ENCODE measurements at regions not wholly inside any gene's neighbourhood (a gene's known extent, or its start where the extent isn't known, plus 50 kb on each side); places are given as distances from the start of the nearest gene placed in this dataset.

GRCh38 chr6:6851059-6851948 is 256.5 kb upstream of the RREB1 start:
- no peak overlapping the region for H3K4me3 ChIP-seq (ENCODE audit: low read depth, low read length)
- DNase-seq (ENCODE audit: low read depth), result peak; percentile 82
- TF ChIP-seq CTCF (IDR thresholded peaks at IDR 0.05; ENCODE audit: insufficient read depth, low read depth, low read length), result no peak

- no peak for DNase-seq (ENCODE audit: low read depth)
- TF ChIP-seq CTCF (IDR thresholded peaks at IDR 0.05; ENCODE audit: insufficient read depth, low read depth, low read length), result no peak
- H3K4me3 ChIP-seq (ENCODE audit: low read depth, low read length), result no peak overlapping the region
These were observed 255.9 kb upstream of the RREB1 start for GRCh38 chr6:6851949-6852261.

- no peak for TF ChIP-seq CTCF (IDR thresholded peaks at IDR 0.05; ENCODE audit: insufficient read depth, low read depth, low read length)
- no peak overlapping the region for H3K4me3 ChIP-seq (ENCODE audit: low read depth, low read length)
- peak; percentile 41 for DNase-seq (ENCODE audit: low read depth)
These were observed 250.9 kb upstream of the RREB1 start for GRCh38 chr6:6856538-6857523.

GRCh38 chr6:6857528-6857927 is 250.2 kb upstream of the RREB1 start:
- DNase-seq (ENCODE audit: low read depth), result no peak
- H3K4me3 ChIP-seq (ENCODE audit: low read depth, low read length), result no peak overlapping the region
- no peak for TF ChIP-seq CTCF (IDR thresholded peaks at IDR 0.05; ENCODE audit: insufficient read depth, low read depth, low read length)

- TF ChIP-seq CTCF (IDR thresholded peaks at IDR 0.05; ENCODE audit: insufficient read depth, low read depth, low read length), result no peak
- no peak for DNase-seq (ENCODE audit: low read depth)
- H3K4me3 ChIP-seq (ENCODE audit: low read depth, low read length), result no peak overlapping the region
These were observed 249.2 kb upstream of the RREB1 start for GRCh38 chr6:6858533-6858982.

GRCh38 chr6:6859105-6859504 is 248.7 kb upstream of the RREB1 start:
- TF ChIP-seq CTCF (IDR thresholded peaks at IDR 0.05; ENCODE audit: insufficient read depth, low read depth, low read length), result no peak
- no peak overlapping the region for H3K4me3 ChIP-seq (ENCODE audit: low read depth, low read length)
- no peak for DNase-seq (ENCODE audit: low read depth)

All from fibroblast of villous mesenchyme (primary cell).